GM21619 (cell line): ENCODE measurements at regions not wholly inside any gene's neighbourhood (a gene's known extent, or its start where the extent isn't known, plus 50 kb on each side); places are given as distances from the start of the nearest gene placed in this dataset.

Experiments
- ATAC-seq: cut with Tn5 transposase; IDR thresholded peaks from one replicate; pipeline ENCODE4 v1.9.1; 2021; ENCODE audit not compliant: unreplicated experiment

- peak; percentile 63 for ATAC-seq
Observed at GRCh38 chr2:147657086-147658000, 187.5 kb upstream of the ACVR2A start.

DNA sequence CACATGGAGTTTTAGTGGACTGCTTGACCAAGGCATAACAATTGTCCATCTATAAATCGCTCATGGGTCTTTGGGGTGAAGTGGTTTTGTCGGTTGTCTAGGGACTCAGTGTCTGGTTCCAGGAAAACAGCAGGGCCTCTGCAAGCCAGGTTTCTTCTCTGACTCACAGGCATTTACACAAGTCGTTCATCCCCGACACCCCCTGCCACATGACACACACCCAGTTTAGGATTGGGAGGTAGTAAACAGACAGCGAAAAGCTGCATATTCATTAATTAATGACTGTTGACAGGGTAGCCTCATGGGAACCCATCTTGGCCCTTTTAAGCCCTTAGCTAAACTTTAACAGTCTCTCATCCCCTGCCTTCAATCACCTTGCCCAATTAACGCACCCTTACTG is 194.8 kb upstream of the ACVR2A start:
- no peak for ATAC-seq

DNA sequence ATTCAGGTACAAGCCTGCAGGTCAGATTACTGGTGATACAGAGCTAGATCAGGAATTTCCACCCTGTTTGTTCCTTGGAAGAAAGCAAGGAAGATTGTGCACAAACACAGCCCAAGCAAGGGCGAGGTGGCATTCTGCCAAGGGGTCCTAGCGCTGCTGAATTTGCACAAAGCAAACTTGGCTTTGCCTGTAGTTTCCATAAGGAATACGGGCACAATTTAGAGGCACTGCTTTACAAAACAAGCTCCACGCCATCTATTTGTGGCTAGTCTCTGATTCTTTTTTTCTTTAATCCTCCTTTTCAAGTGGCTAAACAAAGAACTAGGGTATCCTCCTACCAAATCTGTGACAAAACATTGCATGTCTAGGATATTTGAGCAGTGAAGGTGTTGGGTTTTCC is 195.5 kb upstream of the ACVR2A start:
- no peak for ATAC-seq

- no peak for ATAC-seq
Observed at GRCh38 chr2:147648471-147648870, 196.4 kb upstream of the ACVR2A start.

DNA sequence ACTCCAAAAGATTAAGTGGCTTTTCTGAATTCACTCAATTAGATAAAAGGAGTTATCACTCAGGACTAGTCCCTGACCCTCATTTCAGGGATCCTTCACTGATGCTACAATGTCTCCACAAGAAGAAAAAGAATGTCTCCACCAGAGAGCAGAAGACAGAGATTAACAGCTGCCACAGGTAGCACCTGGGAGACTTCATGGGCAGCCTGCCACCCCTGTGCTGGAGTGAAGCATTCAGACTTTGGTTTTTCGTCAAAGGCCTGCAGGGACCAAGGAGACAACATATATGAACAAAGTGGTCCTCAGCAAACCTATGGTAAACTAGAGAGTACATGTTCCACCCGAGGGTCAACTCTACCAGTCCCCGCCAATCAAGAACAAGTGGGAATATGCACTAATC is 197.0 kb upstream of the ACVR2A start:
- no peak for ATAC-seq

DNA sequence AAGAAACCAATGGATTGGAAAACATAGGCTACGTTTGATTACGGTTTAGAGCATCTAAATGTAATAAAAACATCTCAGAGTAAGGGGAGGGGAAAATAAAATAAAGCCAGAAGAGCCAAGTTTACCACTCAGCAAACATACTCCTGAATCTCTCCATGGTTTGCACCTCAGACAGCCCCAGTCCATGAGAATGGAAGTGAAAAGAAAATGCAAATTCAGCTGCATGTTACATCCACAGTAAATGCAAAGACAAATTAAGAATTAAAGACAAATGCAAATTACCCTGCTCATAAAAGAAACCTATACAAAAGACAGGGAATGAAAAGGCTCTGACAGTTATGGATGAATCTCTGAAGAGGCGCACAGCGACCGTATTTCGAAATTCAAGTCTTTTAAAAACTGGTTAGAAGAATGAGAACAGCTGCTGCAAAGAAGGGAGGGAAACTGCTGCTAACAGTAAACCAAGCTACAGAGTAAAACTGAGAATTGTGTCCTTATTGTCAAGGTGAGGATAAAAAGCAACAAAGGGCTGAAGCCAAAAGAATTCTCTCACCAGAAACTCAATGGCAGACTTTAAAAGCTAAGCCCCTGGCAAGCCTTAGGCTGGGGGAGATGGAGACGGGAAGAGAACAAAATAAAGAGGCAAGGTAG is 197.9 kb upstream of the ACVR2A start:
- ATAC-seq, result no peak

DNA sequence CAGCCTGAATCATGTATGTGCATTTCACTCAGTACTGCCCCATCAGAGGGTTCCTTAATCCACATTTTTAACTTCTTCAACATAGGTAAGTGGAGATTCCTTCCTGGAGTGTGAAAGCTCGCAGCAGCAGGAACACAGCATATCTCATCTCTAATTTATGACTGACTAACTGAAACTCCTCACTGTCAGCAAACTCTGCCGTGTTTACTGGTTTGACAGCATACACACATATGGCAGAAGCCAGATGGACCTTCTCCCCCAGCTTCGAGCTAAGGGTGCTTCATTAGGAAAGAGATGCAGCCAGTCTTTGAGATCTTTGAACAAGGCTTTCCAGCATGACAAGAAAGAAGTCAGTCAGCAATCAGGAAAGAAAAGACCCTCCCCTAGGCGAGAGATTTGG is 200.3 kb upstream of the ACVR2A start:
- ATAC-seq, result no peak

- ATAC-seq, result no peak
Observed at GRCh38 chr2:147642765-147643164, 202.1 kb upstream of the ACVR2A start.

DNA sequence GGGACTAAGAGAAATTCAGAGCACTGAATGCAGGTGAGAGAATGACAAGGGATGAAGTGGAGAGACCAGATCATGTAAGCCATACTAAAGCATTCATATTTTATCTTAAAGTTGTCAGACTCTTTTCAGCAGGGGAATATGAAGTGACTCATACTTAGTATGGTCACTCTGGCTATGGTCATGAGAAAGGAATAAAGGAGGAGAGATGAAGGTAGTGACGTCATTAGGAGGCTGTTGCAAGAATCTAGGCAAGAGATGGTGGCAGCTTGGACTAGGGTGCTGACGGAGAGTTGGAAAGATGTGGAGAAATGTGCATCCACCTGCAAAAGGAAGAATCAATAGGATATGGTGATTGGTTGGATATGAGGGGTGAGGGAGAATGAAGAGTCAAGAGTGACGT is 203.2 kb upstream of the ACVR2A start:
- no peak for ATAC-seq

DNA sequence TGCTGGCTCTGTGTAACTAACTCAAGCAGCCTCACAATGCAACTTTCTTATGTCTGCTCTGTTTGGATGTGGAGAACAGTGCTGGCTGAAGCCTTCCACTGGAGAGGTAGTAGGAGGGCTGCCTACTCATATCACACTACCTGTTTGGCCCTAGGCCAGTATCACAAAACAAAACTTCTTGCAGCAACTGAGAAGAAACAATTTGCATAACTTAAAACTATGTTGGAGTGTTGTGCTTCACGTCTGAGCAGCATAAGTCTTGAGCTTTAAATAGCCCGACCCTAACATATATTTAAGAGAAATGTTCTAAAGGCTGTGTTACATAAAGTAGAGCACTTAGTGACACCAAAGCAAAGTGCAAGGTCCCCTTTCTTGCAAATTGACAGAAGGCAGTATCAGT is 204.9 kb upstream of the ACVR2A start:
- ATAC-seq, result peak; percentile 81

DNA sequence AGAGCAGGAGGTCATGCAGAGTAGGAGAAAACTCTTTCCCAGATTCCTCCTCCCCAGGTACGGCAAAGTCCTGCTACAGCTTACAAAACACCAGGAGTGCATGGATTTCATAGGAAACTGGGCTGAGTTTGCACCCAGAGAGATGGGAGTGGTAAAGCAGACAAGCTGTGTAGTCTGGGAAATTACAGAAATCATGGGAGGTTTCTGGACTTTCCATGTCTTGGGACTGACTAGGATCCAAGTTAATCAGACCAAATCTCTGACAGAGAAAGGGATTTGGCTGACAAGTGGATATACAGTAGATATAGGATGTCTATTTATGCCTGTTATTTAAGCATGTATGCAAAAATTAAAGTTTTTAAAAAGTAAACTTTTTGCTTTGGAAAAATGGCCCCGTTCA is 205.4 kb upstream of the ACVR2A start:
- ATAC-seq, result no peak

GRCh38 chr2:147636886-147637285 is 207.9 kb upstream of the ACVR2A start:
- ATAC-seq, result no peak

- no peak for ATAC-seq
Observed at GRCh38 chr2:147636238-147636882, 208.5 kb upstream of the ACVR2A start.

- no peak for ATAC-seq
Observed at GRCh38 chr2:147634826-147635225, 210.0 kb upstream of the ACVR2A start.

DNA sequence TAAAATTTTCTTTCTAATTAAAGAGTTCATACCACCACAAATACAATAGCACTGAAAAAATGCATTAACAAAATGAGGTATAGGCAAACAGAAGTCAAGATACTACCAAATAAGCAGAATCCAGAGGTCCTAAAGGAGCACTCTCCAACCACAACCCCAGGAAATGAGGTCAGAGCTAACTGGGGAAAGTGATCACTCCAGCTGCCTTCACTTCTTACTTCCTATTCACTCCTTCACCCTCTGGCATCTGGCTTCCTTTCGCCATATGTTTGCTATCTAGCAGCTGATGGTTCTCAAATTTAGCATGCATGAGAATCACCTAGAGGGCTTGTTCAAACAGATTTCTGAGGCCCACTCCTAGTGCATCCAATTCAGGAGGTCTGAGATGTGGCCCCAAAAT is 212.6 kb upstream of the ACVR2A start:
- no peak for ATAC-seq

GRCh38 chr2:147631294-147631693 is 213.5 kb upstream of the ACVR2A start:
- ATAC-seq, result no peak

DNA sequence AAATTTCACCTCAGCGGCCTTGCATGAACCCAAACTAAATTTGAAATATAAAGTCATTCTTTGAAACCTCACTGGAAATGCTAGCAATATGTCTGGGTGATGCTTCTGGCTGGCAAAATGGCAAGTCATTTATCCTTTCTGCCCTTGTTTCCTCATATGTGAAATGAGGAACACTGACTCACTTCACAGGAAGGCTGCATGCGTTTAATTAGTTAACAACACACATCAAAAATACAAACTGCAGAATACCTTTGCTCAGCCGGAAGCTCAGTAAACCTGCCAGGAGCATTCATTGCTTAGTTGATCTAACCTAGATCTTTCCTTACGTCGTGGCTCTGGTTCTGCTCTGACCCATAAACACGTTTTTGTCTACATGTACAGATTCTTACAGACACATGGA is 214.2 kb upstream of the ACVR2A start:
- ATAC-seq, result no peak

- ATAC-seq, result peak; percentile 55
Observed at GRCh38 chr2:147628971-147629421, 215.8 kb upstream of the ACVR2A start.

DNA sequence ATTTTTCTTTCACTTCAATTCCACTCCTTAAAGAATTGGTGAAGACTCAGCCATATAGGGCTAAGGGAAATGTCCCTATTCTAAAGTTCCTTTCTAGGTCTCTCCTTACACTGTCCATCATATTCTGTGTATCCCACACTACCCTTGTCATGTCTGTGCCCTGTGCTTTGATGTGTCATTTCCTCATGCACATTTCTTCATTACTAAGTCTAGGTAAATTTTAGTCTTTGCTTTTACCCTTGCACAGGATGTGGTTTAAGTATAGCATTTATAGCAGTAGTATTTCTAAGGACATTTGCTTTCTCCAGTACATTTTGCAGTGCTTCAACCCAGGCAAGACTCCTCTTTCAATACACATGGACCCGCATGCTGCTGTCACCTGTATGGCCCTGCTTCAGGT is 221.5 kb upstream of the ACVR2A start:
- peak; percentile 97 for ATAC-seq

DNA sequence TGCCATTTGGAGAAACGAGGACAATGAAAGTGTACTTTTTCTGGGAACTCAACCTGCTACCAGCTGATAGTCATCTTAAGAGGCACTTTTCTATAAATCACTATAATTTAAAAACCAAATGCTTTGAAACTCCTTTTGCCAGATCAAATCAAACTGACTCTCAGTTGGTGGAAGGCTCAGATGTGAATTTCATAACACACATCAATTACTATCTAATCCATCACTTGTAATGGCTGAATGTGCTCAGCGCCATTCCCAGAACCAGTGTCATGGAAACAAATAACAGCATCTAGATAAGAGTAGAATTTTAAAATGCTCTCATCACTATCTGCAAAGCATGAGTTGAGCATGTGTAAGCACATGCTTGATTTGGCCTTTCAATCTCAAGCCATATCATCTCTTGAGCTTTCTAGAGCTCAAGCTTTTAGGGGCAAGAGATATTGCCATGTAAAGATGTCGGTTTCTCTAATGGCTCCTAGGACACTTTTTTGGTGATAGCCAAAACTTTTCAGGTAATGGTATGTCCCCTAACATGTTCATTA is 223.1 kb upstream of the ACVR2A start:
- no peak for ATAC-seq

DNA sequence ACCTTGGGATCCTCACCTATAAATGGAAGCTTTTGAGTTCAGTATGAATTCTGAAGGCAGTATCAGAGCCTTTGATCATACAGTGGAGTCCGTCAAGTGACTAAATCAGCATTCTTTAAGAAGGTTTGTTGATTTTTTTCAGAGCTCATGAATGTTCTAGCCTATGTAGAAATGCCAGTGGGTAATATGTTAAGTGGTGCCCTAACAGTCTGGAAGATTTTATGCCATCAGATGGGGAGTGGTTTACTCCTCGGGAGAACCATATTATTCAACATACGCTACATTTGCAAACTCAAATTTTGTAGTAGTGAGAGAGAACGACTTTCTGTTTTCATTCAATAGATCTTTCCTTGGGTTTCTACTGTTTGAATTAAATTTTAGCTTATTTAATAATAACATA is 225.0 kb upstream of the ACVR2A start:
- no peak for ATAC-seq

DNA sequence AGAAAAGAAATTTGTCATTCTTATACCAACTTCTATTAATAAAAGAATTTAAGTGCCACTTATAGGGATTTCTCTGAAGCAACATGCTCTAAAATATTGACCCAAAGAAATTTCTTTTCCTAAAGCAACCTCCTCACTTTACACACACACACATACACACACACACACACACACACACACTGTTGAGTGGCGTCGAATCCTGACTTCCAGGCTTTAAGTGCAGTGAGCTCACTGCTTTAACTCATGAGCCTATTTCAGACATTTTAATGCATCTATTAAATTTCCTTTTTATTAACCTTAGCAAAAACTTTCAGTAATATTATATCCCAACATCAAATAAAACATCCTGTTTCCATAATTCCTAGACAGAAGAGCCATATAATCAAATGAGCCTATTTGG is 229.1 kb upstream of the ACVR2A start:
- no peak for ATAC-seq
